Muscle of back (tissue), 3 donors: ENCODE measurements at regions not wholly inside any gene's neighbourhood (a gene's known extent, or its start where the extent isn't known, plus 50 kb on each side); places are given as distances from the start of the nearest gene placed in this dataset.
"Not testable (repeated sequence)": the region's sequence is repeated elsewhere in the genome, so short reads cannot be mapped to it uniquely, and the experiment has no call there.

Experiments used
- DNase-seq, 3 donors: peaks; one replicate each; pipeline versions ENCODE4 v3.0.0 to v3.0.0-alpha.2; 2013

DNA sequence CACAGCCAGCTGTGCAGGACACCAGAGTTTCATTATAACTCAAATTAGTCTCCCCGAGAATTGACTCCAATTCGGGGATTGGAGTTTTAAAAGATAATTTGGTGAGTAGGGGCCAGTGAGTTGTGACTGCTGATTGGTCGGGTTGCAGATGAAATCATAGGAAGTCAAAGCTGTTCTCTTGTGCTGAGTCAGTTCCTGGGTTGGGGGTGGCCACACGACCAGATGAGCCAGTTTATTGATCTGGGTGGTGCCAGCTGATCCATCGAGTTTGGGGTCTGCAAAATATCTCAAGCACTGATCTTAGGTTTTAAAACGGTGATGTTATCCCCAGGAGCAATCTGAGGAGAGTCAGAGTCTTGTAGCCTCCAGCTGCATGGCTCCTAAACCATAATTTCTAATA is 82.7 kb upstream of the SLC66A3 start:
- DNase-seq: no peak

DNA sequence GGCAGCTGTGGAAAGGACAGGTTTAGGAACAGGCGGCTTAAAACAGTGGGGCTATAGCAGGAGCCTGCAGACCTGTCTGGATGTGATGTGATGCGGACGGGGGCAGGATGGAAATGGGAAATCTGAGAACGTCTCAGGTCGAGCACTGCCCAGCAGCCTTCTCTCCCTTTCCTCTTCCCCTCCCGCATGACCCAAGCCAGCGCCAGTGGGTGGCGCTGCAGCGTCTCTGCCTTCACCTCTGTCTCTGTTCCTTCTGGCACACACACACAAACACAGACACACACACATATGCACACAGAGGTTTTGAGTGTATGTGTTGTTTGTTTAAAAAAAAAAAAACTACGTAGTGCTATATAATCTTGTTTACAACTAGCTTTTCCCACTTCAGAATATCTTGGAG is 82.0 kb upstream of the SLC66A3 start:
- peak in 2 of 3 donors; percentile 11 to 37 for DNase-seq

DNA sequence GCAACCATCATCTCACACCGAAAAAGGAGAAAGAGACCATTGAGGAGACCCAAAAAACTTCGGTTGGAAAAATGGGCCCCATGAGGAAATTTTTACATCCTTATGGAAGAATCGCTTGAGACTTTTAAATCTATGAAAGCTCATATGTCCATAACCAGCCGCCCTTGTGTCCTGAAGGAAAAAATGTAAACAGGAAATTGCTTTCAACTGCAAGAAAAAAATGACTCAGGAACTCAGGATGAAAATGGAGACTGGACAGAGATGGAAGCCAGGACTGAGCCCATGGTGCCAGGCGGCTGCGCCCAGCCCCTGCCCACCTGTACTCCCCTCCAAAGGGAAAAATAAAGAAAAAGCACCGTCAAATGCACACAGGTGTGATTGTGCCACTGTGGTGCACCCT is 81.5 kb upstream of the SLC66A3 start:
- no peak for DNase-seq

DNA sequence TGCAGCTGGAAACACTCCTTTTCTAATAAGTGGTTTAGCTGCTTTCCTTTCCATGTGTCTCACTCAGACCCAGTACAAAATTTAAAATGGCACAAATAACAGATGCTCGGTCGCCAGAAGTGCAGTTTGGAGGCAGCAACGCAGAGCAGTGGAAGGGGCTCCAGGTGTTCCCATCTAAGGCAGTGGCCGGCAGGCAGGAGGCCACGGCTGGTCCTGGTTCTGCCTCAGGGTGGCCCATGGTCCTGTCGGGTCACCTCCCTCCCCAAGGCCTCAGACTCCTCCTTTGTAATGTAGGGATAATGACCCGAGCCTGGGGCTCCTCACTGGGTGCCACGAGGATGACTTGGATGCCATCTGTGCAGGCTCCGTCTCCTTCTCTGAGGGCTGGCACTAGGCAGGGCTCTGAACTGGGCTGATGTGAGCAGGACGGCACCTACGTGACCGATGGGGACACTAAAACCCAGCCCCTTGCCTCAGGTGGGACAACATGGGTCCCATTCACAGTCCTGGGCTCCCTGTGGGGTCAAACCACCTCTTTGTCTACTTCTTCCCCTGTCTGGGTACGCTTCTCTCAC is 80.9 kb upstream of the SLC66A3 start:
- DNase-seq: no peak

DNA sequence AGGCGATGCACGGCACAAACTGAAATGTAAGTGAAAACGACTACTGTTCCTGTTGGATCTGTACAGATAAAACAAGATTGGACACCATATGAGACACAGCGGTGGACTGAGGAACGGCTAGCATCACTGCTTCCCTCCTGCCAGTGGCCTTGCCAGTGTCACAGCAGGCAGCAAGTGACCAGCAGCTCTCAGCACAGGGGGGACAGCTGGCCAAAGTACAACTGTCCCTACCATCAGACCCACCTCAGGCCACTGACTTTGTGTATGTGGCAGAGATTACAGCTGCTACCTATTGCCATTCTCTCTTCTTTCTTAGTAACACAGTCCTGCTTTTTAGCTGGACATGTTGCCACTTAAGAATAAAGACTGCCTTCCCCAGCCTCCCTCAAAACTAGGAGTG is 80.0 kb upstream of the SLC66A3 start:
- no peak for DNase-seq

DNA sequence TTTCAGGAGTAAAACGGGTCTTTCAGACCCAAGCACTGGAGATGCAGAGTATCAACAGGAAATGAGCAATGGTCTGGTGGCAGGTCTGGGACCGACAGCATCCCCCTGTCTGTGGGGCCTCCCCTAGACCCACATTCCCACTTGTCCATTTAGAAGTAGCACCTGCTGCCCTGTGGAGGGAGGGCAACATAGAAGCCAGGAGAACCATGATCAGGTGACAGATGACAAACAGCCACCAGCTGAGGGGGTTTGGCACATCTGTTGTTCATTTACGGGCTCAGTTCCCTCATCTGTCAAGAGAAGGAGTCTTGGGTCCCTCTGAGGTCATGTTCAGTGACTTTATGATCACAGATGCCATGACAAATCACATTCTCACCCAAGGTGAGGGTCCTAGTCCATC is 77.9 kb upstream of the SLC66A3 start:
- no peak for DNase-seq

DNA sequence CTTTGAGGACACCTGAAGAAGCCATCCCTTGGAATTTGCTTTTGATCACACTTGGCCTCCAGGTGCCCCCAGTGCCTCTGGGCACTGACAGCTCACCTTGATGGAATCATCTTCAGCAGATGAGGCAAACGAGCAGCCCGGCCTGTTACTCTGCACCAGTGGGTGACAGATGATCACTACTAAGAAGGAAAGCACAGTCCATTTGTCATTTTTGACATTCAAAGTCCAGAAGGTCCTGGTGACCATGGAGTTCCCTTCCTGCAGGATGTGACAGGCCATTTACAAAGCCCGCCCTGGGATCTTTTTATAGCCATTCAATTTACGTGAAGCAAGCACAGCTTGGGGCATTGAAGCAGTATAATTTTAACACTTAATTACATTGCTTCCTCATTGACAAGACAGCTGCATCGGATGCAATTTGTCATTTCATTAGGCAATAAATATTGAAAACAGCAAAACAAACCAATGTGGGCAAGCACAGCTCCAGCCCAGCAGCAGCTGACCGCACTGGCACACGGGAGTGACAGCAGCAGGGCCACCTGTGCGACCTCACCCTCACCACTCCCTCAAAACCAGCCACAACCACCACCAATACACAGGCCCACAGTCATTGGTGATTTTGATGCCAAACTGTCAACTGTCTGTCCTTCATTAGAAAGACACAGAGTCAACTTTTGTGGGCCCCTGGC is 76.0 kb upstream of the SLC66A3 start:
- DNase-seq: no peak

DNA sequence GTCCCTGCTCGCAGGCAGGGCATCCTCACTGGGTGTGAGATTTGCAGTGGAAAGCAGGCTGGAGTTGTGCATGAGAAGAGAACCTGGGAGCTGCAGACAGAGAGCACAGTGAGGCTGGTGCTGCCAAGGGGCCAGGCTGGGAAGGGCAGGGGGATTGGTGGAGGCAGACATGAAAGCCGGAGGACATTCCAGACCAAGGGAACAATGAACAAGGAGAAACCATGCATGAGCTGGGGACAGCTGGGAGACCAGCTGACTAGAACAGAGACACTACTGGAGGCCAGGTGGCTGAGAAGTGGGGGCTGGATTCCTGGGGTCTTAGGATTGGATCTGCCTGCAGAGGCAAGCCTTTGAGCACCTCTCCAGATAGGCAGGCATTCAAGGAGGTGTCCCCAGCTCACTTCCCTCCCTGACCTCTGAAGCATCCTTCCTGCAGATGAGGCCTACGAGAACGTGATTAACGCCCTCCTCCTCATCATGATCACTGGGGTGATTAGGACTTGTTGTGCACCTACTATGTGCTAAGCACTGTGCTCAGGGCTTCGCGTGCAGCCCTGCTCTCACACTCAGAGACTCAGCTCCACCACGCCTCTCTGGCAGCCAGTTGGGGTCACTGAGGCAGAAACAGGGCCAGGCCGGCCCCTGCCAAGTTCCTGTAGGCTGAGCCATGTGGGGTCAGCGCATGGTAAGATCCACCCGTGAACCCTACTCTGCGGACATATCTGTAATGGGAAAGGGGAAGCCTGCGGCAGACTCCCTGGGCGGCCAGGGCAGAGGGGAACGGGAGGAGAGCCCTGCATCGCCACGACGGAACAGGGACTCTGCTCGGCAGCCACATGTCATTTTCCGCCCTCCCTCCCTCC is 74.8 kb upstream of the SLC66A3 start:
- DNase-seq: peak in 1 of 3 donors; percentile 14

DNA sequence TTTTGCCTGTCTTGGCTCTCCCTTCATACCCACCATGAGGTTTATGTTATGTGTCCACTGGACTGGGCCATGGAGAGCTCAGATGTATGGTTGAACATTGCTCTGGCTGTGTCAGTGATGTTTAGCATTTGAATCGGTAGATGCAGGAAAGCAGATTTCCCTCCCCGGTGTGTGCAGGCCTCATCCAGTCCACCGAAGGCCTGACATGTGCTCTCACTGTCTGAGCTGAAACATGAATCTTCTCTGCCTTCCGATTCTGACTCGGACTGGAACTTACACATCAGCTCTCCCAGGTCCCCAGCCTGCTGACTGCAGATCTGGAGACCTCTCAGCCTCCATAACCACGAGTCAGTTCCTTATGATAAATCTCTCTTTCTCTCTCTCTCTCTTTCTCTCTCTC is 72.4 kb upstream of the SLC66A3 start:
- DNase-seq: no peak

DNA sequence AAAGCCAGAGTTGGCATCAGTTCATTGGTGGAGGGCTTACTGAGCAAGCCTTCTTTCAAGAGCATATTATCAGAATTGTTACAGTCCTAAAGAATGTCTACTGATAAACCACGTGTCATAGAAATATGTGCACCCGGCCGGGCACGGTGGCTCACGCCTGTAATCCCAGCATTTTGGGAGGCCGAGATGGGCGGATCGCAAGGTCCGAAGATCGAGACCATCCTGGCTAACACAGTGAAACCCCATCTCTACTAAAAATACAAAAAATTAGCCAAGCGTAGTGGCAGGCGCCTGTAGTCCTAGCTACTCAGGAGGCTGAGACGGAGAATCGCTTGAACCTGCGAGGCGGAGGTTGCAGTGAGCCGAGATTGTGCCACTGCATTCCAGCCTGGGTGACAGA is 66.4 kb upstream of the SLC66A3 start:
- not testable (repeated sequence) for DNase-seq

DNA sequence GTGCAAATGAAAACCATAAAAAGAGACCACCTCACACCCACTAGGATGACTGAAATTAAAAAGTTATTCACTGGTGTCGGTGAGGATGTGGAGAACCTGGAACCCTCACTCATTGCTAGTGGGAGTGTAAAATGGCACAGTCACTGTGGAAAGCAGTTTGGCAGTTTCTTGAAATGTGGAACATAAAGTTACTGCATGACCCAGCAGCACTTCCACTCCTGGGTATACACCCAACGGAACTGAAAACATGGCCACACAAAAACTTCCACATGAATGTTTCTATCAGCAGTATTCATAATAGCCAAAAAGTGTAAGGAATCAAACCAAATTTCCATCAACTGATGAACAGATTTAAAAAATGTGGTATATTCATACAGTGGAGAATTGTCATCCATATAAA is 65.1 kb upstream of the SLC66A3 start:
- no peak for DNase-seq

DNA sequence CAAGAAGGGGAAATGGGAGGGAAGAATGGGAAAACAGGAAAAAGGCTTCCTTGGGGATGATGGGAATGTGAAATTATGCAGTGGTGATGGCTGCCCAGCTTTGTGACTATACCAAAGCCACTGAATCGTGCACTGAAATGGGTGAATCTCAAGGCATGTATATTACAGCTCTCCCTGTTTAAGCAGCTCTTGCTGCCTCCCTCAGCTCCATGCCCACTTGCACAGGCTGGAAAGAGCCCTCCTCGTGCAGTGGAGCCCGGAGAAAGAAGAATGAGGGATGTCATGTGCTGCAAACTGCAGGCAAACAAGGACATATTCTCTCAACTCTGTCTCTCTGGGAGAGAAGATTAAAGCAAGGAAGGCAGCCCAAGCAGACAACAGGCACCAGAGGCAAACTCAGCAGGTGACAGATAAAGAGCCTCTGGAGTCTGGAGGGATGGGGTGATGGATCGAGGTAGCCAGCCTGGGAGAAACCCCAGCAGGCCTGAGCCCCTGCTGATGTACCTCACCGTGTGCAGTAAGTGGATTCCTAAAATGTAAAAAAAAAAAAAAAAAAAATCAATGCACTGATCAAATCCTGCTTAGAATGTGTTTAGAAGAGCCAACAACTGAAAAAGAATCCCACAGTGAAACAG is 62.4 kb upstream of the SLC66A3 start:
- DNase-seq: no peak

DNA sequence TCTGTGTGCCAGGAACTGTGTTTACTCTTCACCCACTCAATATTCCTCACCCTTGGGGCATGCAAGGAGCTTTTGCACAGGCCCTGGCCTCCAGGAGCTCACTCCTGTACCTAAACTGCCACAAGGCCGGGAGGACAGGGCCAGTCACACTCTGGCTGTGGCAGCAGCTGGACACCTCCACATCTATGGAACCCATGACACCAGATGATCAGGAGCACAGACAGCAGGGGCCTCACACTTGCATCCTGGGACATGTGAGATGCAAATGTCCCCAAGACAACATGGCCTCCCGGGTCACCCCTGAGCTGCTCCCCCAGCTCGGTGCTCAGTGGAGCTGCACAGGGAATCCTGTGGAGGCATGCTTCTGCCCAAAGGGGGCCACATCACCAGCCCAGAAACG is 61.8 kb upstream of the SLC66A3 start:
- DNase-seq: no peak

DNA sequence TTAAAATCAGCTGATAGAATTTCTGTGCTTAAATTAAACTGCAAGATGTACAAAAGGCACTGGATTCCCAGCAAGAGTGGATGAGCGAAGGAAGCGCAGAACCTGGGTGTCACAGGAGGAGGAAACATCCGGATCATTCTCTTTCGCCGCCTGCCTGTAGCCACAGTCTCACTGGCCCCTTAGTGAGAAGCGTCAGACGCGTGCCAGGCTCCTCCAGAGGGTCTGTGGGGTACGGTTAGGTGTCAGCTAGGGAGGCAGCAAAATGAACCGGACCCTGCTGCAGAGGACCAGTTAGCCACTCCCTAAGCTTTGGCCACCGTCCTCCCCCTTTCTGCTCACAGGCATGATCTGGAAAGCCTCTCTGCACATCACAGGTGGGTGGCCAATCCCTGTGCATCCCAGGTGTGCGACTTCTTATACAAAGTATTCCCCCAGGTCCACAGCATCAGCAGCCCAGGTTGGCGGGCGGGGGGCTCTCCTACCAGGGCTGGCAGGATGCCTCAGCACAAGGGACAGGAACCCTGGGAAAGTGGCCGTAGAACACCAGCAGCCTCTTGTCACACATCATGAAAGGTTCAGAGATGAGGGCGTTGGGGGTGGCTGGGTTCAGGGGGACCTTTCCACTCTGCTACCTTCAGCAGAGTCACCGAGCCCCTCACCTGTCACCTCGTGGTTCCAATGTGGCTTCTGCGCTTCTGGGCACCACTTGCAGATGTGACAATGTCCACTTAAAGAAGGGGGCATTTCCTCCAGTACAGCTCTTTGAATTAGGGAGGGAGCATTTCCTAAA is 61.1 kb upstream of the SLC66A3 start:
- DNase-seq: no peak

DNA sequence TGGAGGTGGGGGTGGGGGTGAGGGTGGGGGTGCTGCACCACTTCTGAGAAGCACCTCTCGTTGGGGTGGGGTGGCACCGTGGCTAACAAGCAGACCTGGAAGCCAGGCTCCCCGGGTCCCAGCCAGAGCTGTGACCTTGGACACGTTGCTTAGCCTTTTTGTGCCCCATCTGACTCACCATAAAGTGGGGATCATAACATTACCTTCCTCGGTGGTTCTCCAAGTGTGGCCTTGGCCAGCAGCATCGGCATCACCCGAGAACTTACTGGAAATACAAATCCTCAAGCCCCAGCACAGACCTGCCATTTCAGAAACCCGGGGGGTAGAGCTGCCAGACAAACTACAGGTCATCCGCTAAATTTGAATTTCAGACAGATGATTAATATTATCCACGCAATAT is 58.7 kb upstream of the SLC66A3 start:
- DNase-seq: no peak

DNA sequence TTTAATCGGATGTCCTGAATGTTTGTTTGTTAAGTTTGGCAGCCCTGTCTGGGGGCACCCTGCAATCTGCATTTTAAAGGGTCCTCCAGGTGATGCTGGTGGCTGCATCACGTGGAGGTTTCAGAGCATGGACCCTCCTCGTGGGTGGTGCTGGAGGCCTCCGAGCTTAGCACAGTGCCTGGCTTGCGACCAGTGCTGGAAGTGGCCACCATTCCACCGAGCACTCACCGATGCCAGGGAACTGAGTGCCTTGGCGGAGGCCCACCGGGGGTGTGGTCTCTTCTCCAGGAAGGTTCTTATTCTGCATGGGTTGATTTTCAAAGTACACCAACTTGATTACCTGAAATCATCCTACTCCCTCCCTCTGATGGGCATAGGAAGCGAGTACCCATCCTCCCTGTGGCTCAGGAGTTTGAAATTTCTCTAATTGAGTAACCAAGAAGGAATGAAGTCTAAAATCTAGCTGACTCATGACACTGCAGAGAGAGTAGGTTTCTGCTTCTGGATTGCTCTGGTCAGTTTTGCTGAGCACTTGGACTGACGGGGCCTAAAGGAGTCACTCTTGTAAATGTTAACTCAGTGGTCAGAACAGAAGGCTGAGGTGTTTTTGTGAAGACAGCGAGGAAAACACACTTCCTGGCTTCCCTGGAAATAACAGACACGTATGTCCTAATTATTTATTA is 58.1 kb upstream of the SLC66A3 start:
- DNase-seq: no peak

DNA sequence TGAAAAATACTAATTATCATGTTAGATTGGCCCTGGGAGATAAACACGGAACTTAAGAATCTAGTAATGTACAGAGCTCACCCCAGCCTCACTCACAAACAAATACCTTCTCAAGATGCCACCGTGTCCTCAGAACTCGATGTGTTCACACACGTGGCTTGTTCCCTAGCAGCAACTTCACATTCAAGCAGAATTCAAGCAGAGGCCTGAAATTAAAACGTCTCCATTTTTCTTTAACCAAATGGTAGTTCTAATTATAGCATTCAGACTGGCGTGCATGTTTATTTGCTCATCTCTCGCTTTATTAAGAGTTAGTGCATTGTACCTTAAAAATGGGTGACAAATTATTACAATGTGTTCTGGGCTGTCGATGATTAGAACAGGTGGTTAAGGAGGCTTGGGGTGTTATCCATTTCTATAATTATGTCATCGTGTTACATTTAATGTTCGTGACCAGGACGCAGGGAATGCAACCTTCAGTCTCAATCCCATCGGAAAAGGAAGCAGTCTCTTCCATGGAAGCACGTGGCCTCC is 57.3 kb upstream of the SLC66A3 start:
- DNase-seq: no peak

DNA sequence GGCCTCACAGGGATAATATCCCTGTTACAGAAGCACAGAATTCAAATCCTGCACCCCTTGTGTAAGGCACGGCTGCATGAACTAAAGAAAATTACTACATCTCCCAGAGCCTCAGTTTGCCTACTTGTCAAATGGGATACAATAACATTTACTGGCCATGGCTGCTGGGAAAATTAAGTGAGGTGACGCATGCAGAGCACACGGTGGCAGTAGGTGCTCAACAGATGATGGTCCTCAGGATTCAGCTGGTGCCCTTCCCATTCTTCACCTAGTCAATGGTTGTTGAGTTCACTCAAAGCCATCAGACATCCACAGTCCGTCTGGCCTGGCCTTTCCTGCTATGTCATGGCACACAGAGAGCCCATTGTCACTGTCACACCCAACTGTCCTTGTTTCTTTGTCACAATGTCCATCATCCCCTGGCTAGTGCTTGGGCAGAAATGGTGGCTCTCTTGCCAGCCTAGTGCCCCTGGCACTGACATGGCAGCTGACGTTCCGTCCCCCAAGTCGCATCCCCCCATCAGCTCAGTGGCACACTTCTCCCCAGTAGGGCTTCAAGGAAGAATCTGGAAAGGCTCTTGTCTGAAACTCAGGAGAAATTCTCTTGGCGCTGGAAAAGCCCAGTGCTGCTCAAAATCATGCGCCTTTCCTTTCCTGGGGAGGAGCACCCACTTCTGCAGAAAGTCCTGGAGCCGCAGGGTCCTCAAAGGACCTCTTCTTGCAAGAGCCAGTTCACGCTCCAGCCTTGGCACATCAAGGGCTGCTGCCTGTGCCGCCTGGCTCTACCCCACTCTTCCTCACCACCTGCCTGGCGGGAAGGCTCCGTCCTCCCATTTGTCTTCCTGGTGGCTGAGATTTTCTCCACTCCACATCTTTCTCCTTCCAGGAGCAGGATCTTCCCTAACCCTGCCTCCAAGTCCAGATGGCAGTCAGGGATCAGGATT is 55.9 kb upstream of the SLC66A3 start:
- no peak for DNase-seq

DNA sequence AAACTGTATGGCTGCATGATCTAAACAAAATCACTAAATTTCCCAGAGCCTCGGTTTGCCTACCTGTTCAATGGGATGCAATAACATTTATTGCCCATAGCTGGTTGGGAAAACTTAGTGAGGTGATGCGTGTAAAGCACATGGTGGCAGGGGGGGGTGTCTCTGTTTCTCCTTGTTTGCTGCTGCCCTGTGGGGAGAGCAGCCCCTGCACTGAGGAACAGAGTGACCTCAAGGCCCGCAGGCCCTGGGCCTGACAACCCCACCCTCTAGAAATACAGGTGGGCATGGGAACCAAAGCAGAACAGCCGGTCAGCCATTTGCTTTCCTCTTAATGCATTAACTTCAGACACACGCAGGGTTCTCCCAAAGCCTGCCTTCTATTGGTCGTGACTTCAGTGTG is 55.1 kb upstream of the SLC66A3 start:
- no peak for DNase-seq

DNA sequence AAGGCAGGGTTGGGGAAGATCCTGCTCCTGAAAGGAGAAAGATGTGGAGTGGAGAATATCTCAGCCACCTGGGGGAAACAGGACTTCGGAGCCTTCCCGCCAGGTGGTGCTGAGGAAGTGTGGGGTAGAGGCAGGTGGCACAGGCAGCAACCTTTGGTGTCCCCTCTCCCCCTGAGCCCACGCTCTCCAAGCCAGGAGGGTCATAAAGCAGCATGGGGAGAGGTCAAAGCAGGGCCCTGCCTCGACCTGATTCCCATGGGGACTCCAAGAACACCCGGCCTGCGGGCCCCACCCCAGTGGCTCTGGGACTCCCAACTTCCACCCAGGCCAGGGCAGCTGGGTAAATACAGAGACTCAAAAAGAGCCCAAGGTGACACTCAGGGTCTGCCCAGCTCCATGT is 54.3 kb upstream of the SLC66A3 start:
- DNase-seq: no peak
